ENCODE measurements at regions not wholly inside any gene's neighbourhood (a gene's known extent, or its start where the extent isn't known, plus 50 kb on each side); places are given as distances from the start of the nearest gene placed in this dataset.

DNA sequence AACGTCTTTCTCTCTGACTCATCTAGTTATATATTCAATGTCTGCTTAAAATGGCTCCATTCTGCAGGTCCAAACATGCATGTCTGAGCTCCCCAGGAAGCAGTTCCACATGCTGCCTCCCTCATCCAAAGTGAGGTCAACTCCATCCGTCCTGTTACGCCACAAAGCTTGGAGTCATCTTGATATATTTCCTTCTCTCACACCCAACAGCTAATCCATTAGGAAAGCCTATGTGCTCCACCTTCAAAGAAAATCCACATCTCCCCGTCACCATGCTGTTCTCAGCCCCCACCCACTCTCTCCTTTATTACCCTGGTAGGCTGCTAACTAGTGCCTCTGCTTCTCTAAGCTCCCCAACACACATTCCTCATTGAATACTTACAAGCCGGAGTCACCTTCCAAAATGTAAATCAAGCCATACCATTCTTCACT lies 130.2 kb upstream of the SYNDIG1 start:
- no peak for DNase-seq (ENCODE audit: low read depth)

DNA sequence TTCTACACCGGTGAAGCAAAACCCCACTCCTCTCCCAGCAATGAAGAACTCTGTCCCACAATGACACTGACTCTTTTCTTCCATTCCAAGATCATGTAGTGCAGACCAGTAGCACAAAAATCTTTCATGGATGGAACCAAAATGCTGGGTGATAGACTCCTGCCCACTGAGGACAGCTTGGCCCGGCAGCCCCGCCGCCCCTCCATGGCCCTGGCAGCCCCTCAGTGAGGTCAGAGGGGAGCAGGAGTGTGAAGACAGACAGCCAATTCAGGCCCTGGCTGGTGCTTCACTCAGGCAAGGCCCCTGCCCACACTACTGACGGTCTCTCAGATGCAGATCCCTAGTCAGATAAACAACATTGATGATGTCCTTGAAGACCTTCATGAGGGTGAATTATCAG lies 131.9 kb upstream of the SYNDIG1 start:
- DNase-seq (ENCODE audit: low read depth) = no peak

DNA sequence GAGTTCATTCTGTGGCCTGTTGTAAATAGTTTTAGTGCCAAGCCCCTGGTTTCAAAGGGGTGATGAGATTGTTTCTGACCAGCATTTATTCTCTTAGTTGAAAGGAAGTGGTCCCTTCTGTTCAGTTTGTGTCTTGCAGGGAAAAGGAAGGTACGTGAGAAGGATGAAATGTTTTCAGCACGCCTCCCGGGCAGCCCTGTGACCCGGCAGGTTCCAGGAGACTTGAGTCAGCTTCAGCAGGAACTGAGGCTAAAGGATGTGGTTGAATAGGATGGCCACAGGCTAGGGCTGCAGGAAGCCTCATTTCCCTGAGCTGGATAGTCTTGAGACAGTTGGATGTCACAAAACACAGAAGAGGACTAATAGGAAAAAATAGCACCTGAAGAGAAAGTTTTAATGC lies 132.4 kb upstream of the SYNDIG1 start:
- no peak for DNase-seq (ENCODE audit: low read depth)

DNA sequence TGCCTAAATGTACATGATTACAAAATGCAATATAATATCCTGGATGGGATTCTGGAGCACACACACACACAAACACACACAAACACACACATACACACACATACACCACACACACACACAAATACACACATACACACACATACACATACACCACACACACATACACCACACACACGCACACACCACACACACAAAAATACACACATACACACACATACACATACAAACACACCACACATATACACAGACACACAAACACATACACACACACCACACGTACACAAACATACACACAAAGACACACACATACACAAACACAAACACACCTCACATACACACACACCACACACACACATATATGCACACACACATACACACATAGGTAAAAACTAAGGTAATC lies 134.6 kb upstream of the SYNDIG1 start:
- DNase-seq (ENCODE audit: low read depth) = no peak

DNA sequence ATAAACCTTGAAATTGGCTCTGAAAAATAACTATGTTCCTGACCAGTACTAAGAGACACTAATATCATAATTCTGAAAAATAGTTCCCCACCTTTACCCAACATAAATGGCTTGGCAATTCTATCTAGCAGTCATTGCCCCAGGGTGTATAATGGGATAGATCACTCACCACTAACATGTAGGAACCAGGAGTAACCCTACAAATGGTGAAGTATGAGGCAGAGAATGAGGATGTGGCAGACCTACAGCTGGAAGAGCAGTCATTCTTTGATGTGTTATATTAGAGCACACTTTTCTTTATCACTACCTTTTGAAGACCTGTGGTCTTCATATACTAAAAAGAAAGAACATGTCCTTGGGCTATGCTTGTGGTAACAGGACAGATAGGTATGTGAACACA lies 136.5 kb upstream of the SYNDIG1 start:
- no peak for DNase-seq (ENCODE audit: low read depth)

DNA sequence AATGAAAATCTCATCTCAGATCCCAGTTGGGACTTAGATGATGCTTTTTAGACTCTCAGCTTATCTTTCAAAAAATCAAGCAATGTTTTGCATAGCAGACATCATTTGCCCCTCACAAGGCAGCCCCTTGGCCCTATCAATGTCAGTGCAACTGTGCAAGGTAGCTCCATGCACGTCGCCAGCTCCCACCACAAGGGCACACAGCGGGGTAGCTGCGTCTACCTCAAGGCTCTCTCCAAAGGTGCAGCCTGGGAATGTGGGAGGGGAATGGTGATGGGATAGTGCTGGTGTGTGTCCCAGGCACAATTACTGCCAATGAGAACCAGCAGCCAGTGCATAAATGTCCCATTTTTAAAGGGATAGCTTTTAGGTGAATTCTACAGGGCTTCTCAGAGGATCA lies 137.5 kb upstream of the SYNDIG1 start:
- no peak for DNase-seq (ENCODE audit: low read depth)

DNA sequence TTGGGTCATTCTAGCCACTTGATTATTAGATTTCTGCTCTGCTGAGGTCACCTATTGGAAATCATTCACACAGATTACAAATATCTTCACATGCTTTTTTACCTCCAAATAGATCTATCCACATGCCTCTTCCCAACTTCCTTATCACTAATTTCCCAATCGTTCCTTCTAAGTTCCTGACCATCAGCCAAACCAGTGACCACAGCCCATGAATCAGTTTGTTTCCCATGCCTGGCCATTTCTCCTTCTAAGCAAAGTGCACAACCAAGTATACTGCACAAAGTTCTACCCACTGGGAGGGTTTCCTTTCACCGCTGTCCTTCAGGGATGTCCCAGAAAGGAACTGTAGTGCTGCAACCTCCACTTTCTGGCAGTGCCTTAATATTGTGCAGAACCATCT lies 140.5 kb upstream of the SYNDIG1 start:
- DNase-seq (ENCODE audit: low read depth) = no peak

DNA sequence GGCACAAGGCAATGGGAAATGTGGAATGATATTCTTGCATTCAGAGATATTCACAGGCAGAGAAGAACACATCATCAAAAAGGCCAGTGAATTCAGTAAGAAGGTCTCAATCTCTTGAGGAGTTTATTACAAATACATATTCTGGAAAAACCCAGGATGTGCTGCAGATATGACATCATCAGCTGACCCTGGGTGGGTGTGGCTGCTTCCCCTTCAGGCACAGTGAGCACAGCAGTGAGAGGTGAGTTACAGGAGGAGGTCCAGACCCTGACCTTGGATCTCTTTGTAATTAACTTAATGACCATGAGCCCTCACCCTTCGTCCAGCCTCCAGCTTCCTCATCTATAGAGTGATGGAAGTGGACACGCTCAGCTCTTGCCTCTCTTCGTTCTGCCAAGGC lies 147.5 kb upstream of the SYNDIG1 start:
- no peak for DNase-seq (ENCODE audit: low read depth)

DNA sequence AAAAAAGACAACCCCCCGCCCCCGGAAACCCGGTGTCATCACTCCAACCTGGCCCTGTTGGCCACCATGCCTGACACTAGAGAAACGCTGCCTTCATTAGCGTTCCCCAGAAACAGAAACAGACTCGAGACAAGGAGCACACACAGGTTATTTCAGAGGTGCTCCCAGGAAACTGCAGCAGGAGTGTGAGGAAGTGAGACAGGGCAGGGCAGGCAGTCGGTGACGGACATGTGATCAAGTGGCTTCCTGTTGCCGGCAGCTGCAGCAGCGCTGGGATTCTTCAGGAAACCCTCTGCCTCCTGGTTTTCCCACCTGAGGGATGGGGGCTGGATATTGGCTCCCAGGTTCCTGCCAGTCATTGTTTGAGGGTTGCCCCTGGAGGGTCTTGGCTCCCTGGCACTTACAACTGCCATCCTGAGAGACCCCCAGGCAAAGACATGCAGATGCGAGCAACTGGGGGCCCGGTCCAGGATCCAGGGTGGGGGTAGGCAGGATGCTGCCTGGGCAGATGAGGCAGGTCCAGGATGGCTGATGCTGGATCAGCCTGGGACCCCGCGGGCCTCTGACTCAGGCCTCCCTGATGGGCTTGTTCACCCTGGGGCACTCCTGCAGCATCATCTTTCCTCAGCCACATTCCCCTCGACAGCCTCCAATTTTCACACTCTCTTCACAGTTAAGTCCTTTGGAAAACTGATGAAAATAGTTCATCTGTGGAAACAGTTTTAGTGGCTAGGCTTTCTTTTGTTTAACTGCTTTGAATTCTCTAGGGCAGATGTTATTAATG lies 150.7 kb upstream of the SYNDIG1 start:
- DNase-seq (ENCODE audit: low read depth) = no peak

DNA sequence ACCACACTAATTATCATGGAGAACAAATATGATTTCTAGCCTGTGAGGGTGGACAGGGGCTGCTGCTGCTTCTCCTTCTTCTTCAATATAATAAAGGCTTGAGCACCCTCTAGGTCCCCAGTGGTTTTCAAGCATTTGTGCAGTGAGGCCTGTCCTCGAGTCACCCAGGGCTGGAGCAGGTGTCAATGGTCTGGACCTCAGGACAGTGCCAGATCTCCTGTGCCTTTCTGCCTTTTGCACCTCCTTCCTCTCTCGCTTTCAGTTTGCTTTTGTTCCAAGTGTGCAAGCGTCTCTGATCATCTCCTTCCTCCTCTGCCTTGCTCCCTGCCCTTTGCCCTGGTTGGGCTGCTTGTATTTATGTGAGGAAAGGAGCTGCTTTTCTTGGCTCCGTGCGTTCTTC lies 152.2 kb upstream of the SYNDIG1 start:
- DNase-seq (ENCODE audit: low read depth) = no peak

DNA sequence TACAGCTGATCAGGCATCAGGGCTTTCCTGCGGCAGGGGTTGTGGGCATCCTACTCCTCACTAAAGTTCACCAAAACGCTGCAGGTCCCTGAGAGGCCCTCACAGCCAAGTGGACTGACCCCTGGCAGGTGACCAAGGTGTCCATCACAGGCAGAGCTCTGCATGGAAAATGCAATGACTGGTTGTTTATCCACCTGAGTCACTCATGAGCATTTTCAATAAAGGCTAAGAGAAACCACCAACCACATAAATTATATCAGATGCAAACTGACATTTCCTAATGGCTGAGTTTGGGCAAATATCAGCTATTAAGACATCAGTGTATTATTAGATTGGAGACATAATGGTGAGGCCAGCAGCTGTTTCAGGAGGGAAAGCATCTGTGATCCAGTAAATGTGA lies 152.7 kb upstream of the SYNDIG1 start:
- DNase-seq (ENCODE audit: low read depth) = no peak

DNA sequence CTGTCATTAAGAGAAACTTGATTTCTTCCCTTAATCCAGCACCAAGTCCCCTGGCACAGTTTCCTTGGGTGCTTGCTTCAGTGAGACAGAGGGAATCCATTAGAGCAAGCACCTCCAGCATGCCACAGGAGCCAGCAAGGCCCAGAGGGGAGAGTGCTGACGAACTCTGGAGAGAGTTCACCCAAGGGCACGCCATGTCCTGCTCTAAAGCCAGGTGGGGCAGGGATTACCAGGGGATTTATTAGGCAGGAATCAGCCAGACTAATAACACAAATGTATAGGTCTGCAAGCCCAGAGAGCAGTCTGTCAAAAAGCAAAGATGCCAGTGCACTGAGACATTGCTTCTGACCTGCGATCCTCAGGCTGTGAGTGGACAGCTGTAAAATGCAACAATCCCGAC lies 155.4 kb upstream of the SYNDIG1 start:
- DNase-seq (ENCODE audit: low read depth) = no peak

DNA sequence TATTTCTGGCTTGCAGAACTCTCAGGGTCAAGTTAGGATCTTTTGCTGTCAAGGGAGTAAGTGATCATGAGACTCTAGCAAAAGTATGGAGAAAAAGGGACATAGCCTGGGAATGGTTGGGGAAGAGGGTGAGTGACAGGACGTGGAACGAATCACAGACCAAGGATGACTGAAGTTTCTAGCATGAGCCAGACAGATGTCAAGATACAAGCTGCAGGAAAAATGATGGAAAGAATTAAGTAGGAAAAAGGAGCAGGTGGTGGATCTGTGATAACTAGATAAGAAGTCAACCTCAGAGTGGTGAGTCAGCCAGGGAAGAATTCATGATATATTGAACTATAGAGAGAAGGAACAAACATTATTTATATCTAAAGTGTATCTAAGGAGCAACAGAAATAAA lies 159.8 kb upstream of the SYNDIG1 start:
- DNase-seq (ENCODE audit: low read depth) = no peak

DNA sequence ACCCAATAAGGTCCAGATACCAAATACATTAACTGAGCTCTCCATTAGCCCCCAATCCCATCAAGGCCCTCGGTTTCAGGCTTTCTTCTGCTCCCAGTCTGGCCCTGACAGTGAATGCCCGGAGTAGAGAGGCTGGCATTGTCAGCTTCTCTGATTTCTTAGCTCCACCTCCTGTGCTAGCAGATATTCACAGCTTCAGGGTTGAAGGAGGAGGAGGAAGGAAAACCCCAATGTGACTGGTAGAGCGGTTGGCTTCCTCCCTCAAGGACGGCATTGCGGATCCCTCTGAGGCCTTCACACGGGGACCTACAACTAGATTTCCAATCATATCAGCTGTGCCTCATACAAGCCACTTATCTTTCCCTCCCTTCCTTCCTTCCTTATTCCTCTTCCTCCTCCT lies 164.1 kb upstream of the SYNDIG1 start:
- DNase-seq (ENCODE audit: low read depth) = no peak

DNA sequence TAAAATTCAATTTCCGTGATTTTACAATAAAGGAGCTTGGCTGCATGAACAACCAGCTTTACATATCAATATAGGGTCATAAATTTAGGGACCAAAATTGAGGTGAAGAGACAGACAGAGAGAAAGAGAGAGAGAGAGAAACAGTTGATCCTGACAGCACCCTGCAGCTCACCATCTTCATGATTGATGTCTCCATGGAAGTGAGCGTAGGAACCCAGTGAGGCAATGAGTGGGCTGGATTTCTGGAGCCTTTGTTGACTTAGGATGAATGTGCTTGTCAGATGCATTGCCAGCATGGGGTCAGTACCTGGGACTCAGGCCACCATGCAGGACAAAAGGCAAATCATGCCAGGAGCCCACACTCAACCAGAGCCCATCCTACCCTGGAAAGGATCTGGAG lies 165.1 kb upstream of the SYNDIG1 start:
- no peak for DNase-seq (ENCODE audit: low read depth)

DNA sequence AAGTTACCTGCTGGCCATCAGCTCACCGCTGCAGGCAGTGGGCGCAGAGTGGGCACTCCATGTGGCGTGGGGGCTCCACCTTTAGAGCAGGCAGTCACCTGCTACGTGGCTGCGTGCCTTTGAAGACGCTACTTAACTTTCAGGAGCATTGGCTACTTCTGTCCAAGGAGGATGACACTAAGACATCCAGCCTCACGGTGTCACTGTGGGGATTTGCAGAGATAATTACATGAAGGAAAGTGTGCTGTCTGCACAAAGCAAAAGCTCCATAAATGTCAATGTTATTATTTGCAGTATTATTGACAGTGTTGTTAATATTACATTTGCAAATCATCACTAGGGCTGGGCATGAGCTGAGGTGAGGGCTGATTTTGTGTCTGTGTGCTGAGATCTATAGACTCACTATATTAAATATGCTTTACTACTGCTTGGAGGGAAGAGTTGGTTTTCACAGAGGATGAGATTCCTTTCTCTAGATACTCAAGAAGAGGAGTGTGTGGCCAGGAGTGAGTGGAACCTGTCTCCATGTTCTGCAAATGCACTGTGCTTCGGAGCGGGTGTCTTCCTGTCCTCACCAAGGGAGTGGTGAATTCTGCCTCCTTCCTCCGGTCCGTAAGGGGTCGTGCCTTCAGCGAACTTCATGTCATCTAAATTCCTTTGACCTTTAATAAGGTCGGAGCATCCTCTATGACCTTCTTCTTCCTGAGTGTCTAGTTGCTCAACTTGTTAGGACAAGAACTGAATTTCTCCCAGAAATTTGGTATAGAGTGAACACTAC lies 165.8 kb upstream of the SYNDIG1 start:
- no peak for DNase-seq (ENCODE audit: low read depth)

DNA sequence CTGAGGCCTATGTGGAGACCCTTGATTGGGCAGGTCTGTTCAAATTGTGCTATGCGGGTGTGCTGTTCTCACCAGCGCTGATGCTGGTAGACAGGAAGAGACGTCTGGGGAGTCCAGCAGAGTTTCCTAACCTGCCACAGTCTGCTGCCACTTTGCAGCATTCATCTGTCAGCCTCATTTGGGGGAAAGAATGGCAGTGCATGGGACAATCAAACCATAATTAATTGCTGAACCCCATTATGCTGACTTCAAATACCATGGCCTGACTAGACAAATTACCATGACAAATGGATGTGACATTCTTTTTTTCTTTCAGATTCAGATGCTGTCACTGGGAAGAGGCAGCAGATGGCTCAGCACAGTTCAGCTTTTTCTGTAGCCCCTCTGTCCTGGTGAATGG lies 171.4 kb upstream of the SYNDIG1 start:
- DNase-seq (ENCODE audit: low read depth) = no peak

DNA sequence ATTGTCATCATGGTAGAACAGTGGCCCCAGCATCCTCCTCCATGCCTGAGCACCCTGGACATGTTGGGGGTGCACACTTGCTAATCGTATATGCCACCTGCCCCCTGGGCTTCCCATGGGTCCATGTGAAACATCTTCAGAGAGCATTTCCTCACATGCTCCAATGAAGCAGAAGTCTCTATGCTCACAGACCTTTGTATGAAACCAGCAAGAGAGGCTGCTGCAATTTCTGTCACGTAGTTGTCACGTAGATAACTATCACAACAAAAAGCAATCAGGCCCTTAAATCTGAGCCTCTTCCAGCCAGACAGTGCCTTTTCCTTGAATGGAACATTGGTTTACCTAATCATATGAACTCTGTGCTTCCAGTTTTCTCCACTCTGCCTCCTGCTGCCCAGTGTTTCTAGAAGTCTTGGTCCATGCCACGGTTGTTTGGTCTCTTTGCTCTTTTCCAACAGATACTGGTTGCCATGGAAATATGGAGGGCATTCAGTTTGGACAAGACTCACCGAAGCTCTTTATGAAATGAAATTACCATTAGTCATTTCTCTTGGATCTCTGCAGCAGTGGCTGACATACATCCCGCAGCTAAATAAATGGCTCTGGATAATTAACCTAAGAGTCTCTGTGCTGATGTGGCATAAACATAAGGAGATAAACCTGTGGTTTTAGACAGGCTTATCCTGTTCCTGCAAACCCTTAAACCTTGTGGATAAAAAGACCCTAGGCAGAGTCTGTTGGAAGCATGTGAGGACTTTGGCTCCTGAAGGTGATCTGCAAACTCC lies 172.8 kb upstream of the SYNDIG1 start:
- DNase-seq (ENCODE audit: low read depth) = no peak

DNA sequence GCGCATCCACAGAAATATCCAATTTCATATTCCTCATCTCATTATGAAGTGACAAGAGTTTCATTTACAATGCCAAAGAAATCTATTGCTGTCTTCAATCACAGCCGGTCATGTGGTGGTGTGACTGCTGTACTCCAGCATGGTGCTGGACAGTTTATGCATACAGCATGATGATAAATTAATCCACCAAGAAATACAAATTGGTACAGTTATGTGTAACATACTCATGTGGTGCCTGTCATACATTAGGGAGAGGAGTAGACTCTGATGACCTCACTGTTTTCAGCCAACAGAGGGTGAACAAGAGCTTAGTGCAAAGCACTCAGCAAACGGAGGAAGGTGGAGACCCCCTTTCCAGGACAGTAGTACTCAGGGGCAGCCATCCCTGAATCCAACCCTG lies 178.4 kb upstream of the SYNDIG1 start:
- no peak for DNase-seq (ENCODE audit: low read depth)

DNA sequence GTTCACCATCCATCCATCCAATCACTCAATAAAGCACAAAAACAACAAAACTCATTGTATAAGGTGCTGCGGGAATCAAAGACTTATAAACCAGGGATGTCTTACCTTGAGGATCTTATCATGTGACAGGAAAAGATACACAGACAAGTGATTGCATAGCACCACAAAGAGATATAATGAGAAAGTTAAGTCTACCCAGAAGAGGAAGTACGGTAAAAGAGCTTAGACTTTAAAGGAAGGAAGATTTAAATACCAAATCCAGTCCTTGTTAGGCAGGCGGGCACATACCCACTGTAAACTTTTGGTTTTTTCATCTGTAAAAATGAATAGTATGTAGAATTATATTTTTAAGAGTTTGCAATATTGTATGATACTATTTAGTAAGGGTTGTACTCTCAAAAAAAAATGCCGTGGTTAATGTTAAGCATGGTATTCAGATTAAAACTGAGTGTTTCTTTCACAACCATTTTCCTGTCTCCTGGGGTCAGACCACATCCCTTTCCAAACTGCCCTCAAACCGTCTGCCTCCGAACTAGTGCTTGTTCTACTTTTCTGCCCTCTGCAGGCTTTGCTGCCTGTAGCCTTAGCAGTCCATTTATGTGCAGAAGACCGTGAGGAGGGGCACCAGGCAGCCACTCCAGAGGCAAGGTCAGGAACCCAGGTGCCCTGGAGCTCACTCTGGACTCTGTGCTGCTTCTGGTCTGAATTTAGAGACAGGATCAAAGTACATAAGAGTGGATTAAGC lies 179.5 kb upstream of the SYNDIG1 start:
- DNase-seq (ENCODE audit: low read depth) = no peak

DNA sequence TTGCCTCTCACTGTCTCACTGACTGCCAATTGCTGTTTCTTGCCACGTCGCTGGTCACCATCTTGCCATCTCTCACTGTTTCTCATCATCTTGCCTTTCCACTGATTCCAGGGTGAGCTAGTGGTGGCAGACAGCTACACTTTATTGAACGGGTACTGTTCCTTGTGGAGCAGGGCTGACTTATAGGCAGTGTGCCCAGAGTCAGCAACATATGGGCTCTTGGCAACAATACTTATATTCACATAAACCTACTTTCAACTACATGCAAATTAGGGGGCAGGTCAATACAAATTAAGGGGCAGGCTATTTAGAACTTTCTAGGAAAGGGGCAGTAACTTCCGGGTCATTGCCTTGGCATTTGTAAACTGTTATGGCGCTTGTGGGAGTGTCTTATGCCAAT lies 186.2 kb upstream of the SYNDIG1 start:
- DNase-seq (ENCODE audit: low read depth) = no peak
